ENCODE measurements at regions not wholly inside any gene's neighbourhood (a gene's known extent, or its start where the extent isn't known, plus 50 kb on each side); places are given as distances from the start of the nearest gene placed in this dataset.

DNA sequence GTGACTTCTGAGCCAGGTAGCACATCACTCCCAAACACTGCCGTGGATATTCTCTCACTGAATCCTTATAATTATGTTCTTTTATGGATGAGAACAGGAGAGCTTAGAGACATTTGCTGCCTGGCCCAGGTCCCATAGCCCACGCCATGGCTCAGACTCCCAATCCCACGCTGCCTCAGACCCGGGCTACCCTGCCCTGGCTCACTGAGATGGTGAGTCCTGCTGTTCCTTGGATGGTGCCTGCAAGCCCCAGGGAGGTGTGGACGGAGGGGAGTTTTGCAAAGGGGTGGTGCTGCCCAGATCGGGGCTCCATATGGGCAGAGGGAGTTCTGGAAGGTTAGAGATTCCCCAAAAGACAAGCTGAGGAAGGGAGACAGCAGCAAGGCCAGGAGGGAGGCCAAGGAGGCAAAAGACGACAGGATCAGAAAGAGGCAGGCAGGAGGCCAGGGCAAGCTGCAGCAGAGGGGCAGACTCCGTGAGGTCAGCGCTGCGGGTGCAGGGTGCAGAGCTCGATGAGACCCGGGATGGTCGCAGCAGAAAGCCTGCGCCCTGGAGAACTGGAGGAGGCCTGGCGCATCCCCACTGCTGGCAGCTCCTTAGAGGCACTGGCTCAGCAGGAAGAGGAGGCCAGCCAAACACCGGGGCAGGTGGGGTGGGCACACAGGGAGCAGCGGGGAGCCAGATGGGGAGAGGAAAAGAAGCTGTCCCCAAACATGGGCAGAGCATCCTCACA lies 95.7 kb upstream of the ALDH1A3 start:
- no peak for DNase-seq (ENCODE audit: low read depth, low spot score)

DNA sequence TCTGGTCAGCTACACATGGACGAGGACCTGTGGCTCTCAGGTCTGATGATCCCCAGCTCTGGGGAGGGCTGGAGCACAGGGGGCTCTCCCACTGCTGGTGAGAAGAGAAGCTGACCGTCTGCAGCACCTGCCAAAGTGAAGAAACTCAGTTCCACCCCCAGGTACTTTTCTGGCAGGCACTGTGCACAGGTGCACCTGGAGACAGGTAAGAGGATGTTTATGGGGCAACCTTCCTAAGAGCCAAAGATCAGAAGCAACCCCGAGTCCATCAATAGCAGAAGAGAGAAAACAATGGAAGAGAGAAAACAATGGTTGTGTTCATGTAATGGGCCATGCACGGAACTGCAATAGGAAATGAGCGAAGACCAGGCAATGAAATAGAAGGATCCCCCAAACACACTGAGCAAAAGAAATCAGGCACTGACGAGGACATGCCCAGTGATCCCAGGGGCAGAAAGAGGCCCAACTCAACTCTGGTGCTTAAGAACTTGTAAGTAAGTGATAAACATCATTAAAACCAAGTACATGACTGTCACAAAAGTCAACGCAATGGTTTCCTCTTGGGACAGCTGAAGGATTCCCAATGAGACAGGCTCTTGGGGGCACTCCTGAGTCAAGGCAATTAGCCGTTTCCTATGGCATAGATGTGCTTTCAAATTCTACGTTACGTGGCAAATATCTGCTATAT lies 95.0 kb upstream of the ALDH1A3 start:
- DNase-seq (ENCODE audit: low read depth, low spot score), result no peak

GRCh38 chr15:100785181-100786138 lies 94.2 kb upstream of the ALDH1A3 start:
- no peak for DNase-seq (ENCODE audit: low read depth, low spot score)

- no peak for DNase-seq (ENCODE audit: low read depth, low spot score)
These were observed 93.5 kb upstream of the ALDH1A3 start for GRCh38 chr15:100786139-100786531.

- DNase-seq (ENCODE audit: low read depth, low spot score), result no peak
These were observed 92.6 kb upstream of the ALDH1A3 start for GRCh38 chr15:100786901-100787566.

DNA sequence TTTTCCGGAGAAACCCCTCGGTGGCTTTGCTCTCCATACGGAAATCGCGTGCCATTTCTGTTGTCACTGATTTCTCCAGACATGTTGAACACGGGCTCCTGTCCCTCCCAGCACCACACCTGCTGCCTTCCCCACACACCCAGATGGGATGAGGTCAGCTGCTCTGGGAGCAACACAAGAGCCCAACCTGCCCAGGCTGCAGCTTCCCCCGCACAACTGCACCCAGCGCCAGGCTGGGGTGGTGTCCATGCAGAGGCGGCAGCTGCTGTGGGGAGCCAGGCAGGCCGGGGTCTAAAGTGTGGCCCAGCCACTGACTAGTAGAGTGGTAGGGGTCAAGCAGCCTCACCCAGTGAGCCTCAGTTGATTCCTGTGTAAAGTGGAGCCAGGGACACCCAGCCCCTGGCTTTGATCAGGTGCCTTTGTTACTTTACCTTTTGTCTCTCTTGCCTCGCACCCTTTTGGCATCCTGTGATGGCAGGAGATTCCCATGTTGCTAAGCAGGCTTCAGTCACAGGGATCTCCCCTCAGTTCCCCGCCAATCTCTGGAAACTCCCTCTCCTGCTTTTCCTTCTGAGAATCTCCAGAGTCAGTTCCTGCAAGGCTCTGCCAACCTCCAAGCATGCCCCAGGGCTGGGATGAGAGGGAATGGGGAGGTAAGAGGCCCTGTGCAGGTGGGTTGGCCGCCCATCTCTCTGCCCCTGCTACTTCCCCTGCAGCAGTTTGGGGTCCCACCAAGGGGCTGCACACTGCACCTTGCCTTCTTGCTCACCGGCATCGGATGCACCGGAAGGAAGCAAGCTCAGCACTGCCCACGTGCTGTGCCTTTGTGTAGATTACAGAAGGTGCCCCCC lies 91.8 kb upstream of the ALDH1A3 start:
- DNase-seq (ENCODE audit: low read depth, low spot score), result no peak

DNA sequence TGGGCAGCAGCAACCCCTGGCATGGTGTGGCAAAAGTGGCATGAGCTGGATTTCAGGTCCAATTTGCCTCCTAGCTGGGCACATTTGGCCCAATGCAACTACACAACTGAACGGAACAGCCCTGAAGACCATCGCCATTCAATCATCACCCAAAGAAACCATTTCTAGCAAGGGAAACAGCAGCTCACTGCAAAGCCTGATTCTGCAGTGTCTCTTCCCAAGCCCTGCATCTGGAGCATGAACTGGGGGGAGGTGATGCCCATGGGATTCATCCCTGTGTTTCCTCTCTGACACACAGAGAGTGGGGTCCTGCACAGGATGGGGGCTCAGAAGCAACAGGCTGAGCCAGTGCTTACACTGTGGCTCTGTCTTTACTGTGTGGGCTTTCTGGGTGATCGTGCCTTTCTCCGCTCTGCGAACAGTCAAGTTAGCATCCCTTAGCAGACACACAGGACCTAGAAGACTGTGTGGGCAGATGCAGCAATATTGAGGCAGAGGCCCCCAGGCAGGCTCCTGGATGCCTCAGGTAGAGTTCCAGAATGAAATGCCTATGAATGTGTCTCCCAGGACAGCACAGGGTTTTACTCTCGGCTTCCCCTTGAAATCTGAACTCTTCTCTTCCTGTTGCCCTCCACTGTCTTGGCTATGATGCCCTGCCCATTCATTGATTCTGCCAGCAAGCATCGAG lies 91.1 kb upstream of the ALDH1A3 start:
- DNase-seq (ENCODE audit: low read depth, low spot score), result no peak

GRCh38 chr15:100790786-100791265 lies 88.8 kb upstream of the ALDH1A3 start:
- DNase-seq (ENCODE audit: low read depth, low spot score), result no peak

DNA sequence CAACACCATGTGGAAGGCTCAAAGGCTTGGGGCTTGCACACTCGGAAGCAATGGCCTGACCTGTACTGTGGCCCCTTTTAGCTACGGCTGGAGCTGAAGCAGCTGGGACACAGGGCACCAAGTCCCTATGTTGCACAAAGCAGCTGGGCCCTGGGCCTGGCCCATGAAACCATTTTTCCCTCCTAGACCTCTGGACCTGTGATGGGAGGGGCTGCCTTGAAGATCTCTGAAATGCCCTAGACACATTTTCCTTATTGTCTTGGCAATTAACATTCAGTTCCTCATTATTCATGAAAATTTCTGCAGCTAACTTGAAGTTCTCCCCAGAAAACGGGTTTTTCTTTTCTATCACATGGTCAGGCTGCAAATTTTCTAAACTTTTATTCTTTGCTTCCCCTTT lies 85.6 kb upstream of the ALDH1A3 start:
- no peak for DNase-seq (ENCODE audit: low read depth, low spot score)

DNA sequence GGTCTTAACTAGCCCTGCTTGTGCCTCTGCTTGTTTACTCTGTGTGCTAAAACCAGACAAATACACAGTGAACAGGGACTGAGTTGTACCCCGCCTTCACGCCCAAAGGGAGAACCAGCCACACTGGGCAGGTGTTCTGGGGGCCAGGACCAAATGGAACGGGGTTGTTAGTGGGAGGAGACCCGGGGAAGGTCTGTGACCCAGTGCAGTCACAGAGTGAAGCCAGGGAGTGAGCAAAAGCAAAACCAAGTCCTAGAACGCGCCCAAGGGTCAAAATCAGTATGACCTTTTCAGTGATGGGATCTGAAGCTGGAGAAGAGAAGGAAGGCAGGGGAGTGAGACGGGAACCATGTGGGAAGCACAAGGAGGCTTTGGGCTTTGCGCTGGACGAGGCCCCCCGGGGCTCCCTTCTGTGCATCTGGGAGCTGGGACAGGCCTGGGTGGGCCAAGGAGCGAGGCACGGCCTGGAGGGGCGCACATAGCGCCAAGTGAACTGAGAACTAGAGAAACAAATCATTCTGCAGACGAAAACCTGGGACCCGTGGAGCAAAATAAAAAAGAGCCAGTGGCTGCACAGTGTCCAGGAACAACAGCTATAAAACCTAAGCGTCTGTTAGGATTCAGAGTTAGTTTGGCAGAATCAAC lies 78.3 kb upstream of the ALDH1A3 start:
- no peak for DNase-seq (ENCODE audit: low read depth, low spot score)

DNA sequence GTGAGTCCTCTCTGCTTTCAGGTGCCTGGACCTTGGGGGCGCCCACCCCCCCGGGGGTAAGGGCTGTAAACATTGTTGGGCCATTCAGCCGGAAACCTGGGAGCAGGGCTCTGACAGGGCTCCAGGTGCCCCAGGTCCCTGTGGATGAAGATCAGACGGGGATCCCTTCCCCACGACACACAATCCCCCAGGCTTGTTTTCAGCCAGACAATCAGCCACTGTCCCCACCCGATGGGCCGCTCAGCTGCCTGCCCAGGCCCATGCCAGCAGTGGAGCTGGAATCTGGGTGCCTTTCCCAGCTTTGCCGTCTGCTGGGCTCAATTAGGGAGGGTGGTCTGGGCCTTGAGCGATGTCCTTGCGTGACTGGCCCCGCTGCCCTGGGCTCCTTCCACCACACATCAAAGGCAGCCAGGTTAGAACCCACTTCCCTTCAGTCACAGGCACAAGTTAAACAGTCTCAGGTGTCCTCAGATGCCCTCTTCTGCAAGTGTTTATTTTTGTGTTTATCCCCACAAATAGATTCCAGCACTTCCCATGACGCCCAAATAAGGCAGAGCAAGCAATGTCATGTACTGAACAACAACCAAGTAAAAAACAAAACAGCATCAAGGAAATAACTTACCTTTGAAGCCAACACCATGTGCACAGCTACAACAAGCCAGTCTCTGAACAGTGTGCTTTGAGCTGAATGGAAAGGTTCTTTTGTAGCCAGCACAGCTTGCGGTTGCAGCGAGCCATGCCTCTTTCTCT lies 77.0 kb upstream of the ALDH1A3 start:
- DNase-seq (ENCODE audit: low read depth, low spot score), result no peak

- no peak for DNase-seq (ENCODE audit: low read depth, low spot score)
These were observed 76.5 kb upstream of the ALDH1A3 start for GRCh38 chr15:100803171-100803440.

DNA sequence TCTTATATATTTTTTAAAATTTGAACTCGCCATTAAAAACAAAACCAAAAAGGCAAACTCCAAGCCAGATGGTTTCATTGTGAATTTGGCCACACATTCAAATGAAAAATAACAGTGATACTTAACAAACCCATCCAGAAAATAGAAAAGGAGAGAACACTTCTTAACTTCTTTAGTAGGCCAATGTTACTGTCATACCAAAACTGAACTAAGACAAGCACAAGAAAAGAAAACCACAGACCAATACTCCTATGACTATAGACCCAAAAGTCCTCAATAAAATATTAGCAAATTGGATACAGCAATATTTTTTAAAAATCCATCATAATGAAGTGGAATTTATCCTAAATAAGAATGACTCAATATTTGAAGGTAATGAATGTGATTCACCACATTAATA lies 73.5 kb upstream of the ALDH1A3 start:
- DNase-seq (ENCODE audit: low read depth, low spot score), result no peak

- DNase-seq (ENCODE audit: low read depth, low spot score), result no peak
These were observed 72.6 kb upstream of the ALDH1A3 start for GRCh38 chr15:100807028-100807427.

DNA sequence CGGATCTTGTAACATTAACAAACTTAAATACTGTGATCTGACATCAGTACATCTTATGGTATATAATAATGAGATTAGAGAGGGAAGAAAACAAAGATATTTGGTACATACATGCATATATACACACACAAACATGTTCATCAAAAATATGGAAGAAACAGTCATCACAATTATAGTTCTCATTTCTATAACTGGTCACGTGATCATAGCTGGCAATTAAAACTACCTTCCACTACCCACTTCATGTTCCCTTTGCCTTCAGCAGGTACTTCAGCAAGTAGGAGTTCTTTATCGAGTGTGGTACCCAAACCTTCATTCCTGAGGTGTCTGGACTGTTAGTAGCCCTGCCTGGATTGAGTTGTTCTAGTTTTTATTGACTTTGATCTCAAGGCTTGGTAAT lies 70.9 kb upstream of the ALDH1A3 start:
- no peak for DNase-seq (ENCODE audit: low read depth, low spot score)

DNA sequence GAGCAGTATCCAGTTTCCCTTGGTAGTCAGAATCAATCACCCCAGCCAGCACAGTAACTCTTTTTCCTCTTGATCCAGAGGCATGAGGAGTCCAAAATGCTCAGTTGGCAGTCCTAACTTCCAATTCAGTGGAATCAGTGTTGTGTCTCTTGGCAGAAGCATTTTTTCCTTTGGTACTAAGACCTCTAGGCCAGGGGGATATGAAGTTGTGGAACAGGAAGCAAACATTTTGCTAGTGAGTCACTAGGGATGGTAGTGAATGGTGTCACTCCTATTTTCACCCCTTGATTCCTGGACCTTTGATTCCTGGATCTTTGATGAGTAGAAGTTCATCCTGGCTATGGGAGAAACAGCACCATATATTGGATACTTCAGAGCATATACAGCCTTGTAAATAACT lies 70.5 kb upstream of the ALDH1A3 start:
- no peak for DNase-seq (ENCODE audit: low read depth, low spot score)

GRCh38 chr15:100809587-100809986 lies 70.0 kb upstream of the ALDH1A3 start:
- DNase-seq (ENCODE audit: low read depth, low spot score), result no peak

DNA sequence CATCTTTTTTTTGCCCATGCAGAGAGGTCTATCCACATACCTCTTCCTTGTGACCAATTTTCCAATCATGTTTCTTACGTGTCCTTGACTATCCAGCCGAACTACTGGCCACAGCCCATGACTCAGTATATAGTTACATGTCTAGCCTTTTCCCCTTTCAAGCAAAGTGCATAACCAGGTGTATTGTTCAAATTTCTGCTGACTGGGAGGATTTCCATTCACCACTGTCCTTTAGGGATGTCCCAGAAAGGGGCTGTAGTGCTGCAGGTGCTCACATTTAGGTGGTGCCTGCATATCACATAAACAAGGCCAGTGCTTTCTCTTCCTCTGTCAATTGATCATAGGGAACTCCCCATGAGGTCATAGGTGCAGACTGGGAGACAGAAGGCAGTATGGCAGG lies 69.4 kb upstream of the ALDH1A3 start:
- DNase-seq (ENCODE audit: low read depth, low spot score), result no peak

- no peak for DNase-seq (ENCODE audit: low read depth, low spot score)
These were observed 68.8 kb upstream of the ALDH1A3 start for GRCh38 chr15:100810831-100811230.

Data from brain pericyte (primary cell).